ENCODE measurements at regions not wholly inside any gene's neighbourhood (a gene's known extent, or its start where the extent isn't known, plus 50 kb on each side); places are given as distances from the start of the nearest gene placed in this dataset.

DNA sequence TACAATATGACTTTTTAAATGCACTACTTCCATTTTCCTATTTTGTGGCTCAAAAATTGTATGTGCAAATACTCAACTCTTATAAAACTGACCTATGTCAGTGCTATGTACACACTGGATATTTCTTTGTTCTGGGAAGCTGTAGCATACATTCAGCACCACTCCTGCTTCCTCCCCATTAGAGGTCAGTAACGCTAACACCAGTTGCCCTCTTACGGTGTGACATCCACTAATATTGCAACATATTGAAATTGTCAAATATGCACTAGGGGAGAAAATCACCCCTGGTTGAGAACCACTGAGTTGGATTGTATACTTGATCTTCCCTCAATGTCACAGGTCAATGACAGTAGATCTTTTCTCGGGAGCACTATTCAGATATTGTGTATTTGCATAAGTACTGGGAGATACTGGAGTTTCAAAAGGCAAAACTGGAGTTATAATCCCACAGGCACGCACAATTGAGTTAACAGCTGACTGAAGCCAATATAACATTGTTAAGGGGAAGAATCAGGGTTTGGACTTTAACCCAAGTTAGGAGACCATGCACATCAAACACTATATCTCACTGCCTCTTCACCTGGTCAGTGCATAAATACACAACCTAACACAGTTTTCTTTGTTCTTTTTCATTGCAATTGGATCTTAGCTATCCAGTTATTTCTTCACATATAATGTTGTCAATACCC lies 1276.5 kb upstream of the MIR17HG start:
- Histone ChIP-seq H3K4me1 (no peaks in the 10 kb centered on the region), H3K36me3 (no peaks in the 10 kb centered on the region), H3K4me3 (no peak overlapping the region), H3K27me3 (no peaks in the 10 kb centered on the region), H3K9me3 (no peaks in the 10 kb centered on the region), H3K27ac (no peak overlapping the region)
- TF ChIP-seq, protein P1, sequence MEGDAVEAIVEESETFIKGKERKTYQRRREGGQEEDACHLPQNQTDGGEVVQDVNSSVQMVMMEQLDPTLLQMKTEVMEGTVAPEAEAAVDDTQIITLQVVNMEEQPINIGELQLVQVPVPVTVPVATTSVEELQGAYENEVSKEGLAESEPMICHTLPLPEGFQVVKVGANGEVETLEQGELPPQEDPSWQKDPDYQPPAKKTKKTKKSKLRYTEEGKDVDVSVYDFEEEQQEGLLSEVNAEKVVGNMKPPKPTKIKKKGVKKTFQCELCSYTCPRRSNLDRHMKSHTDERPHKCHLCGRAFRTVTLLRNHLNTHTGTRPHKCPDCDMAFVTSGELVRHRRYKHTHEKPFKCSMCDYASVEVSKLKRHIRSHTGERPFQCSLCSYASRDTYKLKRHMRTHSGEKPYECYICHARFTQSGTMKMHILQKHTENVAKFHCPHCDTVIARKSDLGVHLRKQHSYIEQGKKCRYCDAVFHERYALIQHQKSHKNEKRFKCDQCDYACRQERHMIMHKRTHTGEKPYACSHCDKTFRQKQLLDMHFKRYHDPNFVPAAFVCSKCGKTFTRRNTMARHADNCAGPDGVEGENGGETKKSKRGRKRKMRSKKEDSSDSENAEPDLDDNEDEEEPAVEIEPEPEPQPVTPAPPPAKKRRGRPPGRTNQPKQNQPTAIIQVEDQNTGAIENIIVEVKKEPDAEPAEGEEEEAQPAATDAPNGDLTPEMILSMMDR (IDR thresholded peaks at IDR 0.05), result no peak
- 52 to 78% methylated on average over 4 of the region's 4 CpGs for WGBS, 2 donors
- DNase-seq (no peak), ATAC-seq (no peak)
- intact Hi-C loops (cut with DNase I), result no loop called here

DNA sequence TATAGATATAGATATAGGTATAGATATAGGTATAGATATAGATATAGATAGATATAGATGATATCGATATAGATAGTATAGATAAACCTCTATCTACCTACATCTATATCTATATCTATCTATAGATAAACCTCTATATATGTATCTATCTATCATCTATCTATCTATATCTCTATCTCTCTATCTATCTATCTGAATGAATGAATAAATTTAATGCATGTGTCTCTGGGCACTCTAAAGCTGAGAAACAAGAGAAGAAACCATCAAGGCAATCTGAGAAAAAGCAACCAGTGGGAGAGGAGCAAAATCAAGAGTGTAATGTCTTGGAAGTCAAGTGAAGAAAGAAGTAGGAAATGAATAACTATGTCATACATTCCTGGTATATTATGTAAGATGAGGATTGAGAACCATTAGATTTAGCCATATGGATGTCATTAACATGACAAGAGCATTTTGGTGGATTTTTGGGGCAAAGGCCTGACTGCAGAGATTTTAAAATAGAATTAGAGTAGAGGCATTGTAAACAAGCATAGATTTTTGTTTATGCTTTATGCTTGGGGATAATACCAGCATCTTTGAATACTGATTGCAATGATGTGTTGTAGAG lies 1262.7 kb upstream of the MIR17HG start:
- Histone ChIP-seq H3K36me3 (no peaks in the 10 kb centered on the region), H3K9me3 (peaks cover 0 to 7% (median 0%) of the 10 kb centered on the region in 11 donors), H3K4me1 (no peaks in the 10 kb centered on the region), H3K4me3 (no peak overlapping the region), H3K27me3 (no peaks in the 10 kb centered on the region), H3K27ac (no peak overlapping the region)
- DNase-seq, result no peak
- ATAC-seq, result no peak
- TF ChIP-seq, protein P1 (IDR thresholded peaks at IDR 0.05), result no peak
- intact Hi-C loops (cut with DNase I), result loop anchor here in 1 of 10 donors (10.0 kb wide), 2 partner anchors 280 to 780 kb away; no protein-coding TSS in a partner anchor
- 89 to 97% methylated on average over 1 of the region's 1 CpG for WGBS, 2 donors

DNA sequence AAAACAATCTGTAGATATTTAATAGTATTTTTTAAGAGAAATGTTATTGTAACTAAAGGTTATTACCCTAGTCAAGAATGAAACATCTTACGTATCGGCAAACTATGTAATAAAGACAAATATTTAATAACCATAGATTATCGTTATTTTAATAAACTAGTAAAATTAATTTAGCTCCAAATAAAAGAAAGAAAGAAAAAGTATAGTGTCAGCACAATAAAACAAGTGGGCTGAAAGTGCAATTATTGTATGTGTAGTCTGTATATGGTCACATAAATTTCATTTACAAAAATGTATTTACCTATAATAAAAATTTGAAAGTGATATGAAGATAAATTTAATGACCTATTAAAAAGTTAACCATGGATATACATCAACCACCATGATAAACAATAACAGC lies 1258.4 kb upstream of the MIR17HG start:
- 80% methylated on average over 3 of the region's 3 CpGs for WGBS, 2 donors
- no peaks in the 10 kb centered on the region for H3K9me3 ChIP-seq
- H3K36me3 ChIP-seq, result no peaks in the 10 kb centered on the region
- ATAC-seq (no peak), DNase-seq (no peak)
- H3K27me3 ChIP-seq, result no peaks in the 10 kb centered on the region
- intact Hi-C loops (cut with DNase I), result loop anchor here in 1 of 10 donors (10.0 kb wide), 2 partner anchors 276 to 776 kb away; no protein-coding TSS in a partner anchor
- H3K4me1 ChIP-seq, result no peaks in the 10 kb centered on the region
- TF ChIP-seq, protein P1 (IDR thresholded peaks at IDR 0.05), result no peak
- H3K4me3 ChIP-seq, result no peak overlapping the region
- no peak overlapping the region for H3K27ac ChIP-seq

DNA sequence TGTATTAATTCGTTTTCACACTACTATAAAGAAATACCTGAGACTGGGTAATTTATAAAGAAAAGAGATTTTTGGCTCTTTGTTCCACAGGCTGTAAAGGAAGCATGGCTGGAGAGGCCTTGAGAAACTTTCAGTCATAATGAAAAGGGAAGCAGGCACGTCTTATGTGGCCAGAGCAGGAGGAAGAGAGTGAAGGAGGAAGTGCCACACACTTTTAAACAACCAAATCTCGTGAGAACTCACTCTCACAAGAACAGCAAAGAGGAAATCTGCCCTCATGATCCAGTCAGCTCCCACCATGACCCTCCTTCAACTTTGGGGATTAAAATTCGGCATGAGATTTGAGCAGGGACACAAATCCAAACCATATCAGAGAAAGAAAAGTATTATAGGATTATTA lies 1255.9 kb upstream of the MIR17HG start:
- Histone ChIP-seq H3K36me3 (no peaks in the 10 kb centered on the region), H3K9me3 (peaks cover 0 to 14% (median 0%) of the 10 kb centered on the region in 11 donors), H3K27ac (no peak overlapping the region), H3K4me1 (no peaks in the 10 kb centered on the region), H3K4me3 (no peak overlapping the region), H3K27me3 (no peaks in the 10 kb centered on the region)
- intact Hi-C loops (cut with DNase I), result no loop called here
- 43 to 65% methylated on average over 4 of the region's 4 CpGs for WGBS, 2 donors
- DNase-seq, result no peak
- TF ChIP-seq, protein P1 (IDR thresholded peaks at IDR 0.05), result no peak
- ATAC-seq, result no peak

Data from heart right ventricle (tissue), 16 donors.